ENCODE measurements at regions not wholly inside any gene's neighbourhood (a gene's known extent, or its start where the extent isn't known, plus 50 kb on each side); places are given as distances from the start of the nearest gene placed in this dataset.

GRCh38 chr1:193417945-193418744 is 231.7 kb upstream of the B3GALT2 start:
- H3K36me3 Mint-ChIP-seq (ENCODE audit: low read depth) = peaks cover 26% of the 10 kb centered on the region
- no peaks in the 10 kb centered on the region for H3K27me3 Mint-ChIP-seq
- H3K27ac Mint-ChIP-seq = peak overlapping the region; percentile 85
- H3K4me3 Mint-ChIP-seq = peak overlapping the region; percentile 63
- peaks cover 26% of the 10 kb centered on the region for H3K9me3 Mint-ChIP-seq
- H3K4me1 Mint-ChIP-seq = peaks cover 45% of the 10 kb centered on the region
- ChIA-PET POLR2A (no interaction called here), CTCF (interaction anchor here (0.9 kb wide), 1 partner anchor 10 kb away, joined by 3 read pairs; no protein-coding TSS in a partner anchor)
- peak; percentile 19 for DNase-seq

GRCh38 chr1:193417403-193417802 is 231.0 kb upstream of the B3GALT2 start:
- peak overlapping the region; percentile 15 for H3K4me3 Mint-ChIP-seq
- CTCF ChIA-PET = interaction anchor here (0.9 kb wide), 1 partner anchor 11 kb away, joined by 3 read pairs; no protein-coding TSS in a partner anchor

GRCh38 chr1:193416226-193417024 is 230.0 kb upstream of the B3GALT2 start:
- no peaks in the 10 kb centered on the region for H3K27me3 Mint-ChIP-seq
- ChIA-PET POLR2A (no interaction called here), CTCF (no interaction called here)
- H3K4me1 Mint-ChIP-seq = peaks cover 60% of the 10 kb centered on the region
- H3K9me3 Mint-ChIP-seq = peaks cover 27% of the 10 kb centered on the region
- peaks cover 29% of the 10 kb centered on the region for H3K36me3 Mint-ChIP-seq (ENCODE audit: low read depth)
- DNase-seq = no peak
- no peak overlapping the region for H3K4me3 Mint-ChIP-seq
- H3K27ac Mint-ChIP-seq = no peak overlapping the region

More at GRCh38 chr1:193417403-193417802, 231.0 kb upstream of the B3GALT2 start:
- Mint-ChIP-seq H3K4me1 (peaks cover 52% of the 10 kb centered on the region), H3K27me3 (no peaks in the 10 kb centered on the region), H3K27ac (peak overlapping the region; percentile 85), H3K36me3 (ENCODE audit: low read depth) (peaks cover 29% of the 10 kb centered on the region), H3K9me3 (peaks cover 27% of the 10 kb centered on the region)
- no peak for DNase-seq
- POLR2A ChIA-PET = no interaction called here

GRCh38 chr1:193415256-193415655 is 228.8 kb upstream of the B3GALT2 start:
- Mint-ChIP-seq H3K4me1 (peaks cover 62% of the 10 kb centered on the region), H3K4me3 (no peak overlapping the region), H3K27me3 (no peaks in the 10 kb centered on the region), H3K36me3 (ENCODE audit: low read depth) (peaks cover 29% of the 10 kb centered on the region), H3K9me3 (peaks cover 28% of the 10 kb centered on the region), H3K27ac (peak overlapping the region; percentile 46)
- CTCF ChIA-PET = interaction anchor here (0.7 kb wide), 1 partner anchor 47 kb away, joined by 3 read pairs; no protein-coding TSS in a partner anchor
- no peak for DNase-seq
- POLR2A ChIA-PET = no interaction called here

- Mint-ChIP-seq H3K36me3 (ENCODE audit: low read depth) (peaks cover 42% of the 10 kb centered on the region), H3K27ac (no peak overlapping the region), H3K9me3 (peaks cover 37% of the 10 kb centered on the region), H3K4me1 (peaks cover 49% of the 10 kb centered on the region), H3K27me3 (no peaks in the 10 kb centered on the region), H3K4me3 (no peak overlapping the region)
- POLR2A ChIA-PET = no interaction called here
- DNase-seq = no peak
- CTCF ChIA-PET = no interaction called here
Observed at GRCh38 chr1:193413376-193413775, 227.0 kb upstream of the B3GALT2 start.

GRCh38 chr1:193412748-193413147 is 226.3 kb upstream of the B3GALT2 start:
- H3K4me3 Mint-ChIP-seq = no peak overlapping the region
- peaks cover 44% of the 10 kb centered on the region for H3K36me3 Mint-ChIP-seq (ENCODE audit: low read depth)
- CTCF ChIA-PET = no interaction called here
- DNase-seq = no peak
- POLR2A ChIA-PET = no interaction called here
- peaks cover 43% of the 10 kb centered on the region for H3K4me1 Mint-ChIP-seq
- peak overlapping the region; percentile 91 for H3K27ac Mint-ChIP-seq
- H3K27me3 Mint-ChIP-seq = no peaks in the 10 kb centered on the region
- peaks cover 39% of the 10 kb centered on the region for H3K9me3 Mint-ChIP-seq

- H3K36me3 Mint-ChIP-seq (ENCODE audit: low read depth) = peaks cover 46% of the 10 kb centered on the region
- ChIA-PET CTCF (no interaction called here), POLR2A (interaction anchor here (0.6 kb wide), 1 partner anchor 12 kb away, joined by 3 read pairs; no protein-coding TSS in a partner anchor)
- H3K27me3 Mint-ChIP-seq = no peaks in the 10 kb centered on the region
- peak overlapping the region; percentile 91 for H3K27ac Mint-ChIP-seq
- peaks cover 36% of the 10 kb centered on the region for H3K9me3 Mint-ChIP-seq
- peak; percentile 14 for DNase-seq
- H3K4me3 Mint-ChIP-seq = peak overlapping the region; percentile 14
- peaks cover 40% of the 10 kb centered on the region for H3K4me1 Mint-ChIP-seq
Observed at GRCh38 chr1:193411714-193412113, 225.3 kb upstream of the B3GALT2 start.

GRCh38 chr1:193411215-193411614 is 224.8 kb upstream of the B3GALT2 start:
- H3K9me3 Mint-ChIP-seq = peaks cover 31% of the 10 kb centered on the region
- DNase-seq = no peak
- ChIA-PET CTCF (no interaction called here), POLR2A (interaction anchor here (0.6 kb wide), 1 partner anchor 12 kb away, joined by 3 read pairs; no protein-coding TSS in a partner anchor)
- H3K36me3 Mint-ChIP-seq (ENCODE audit: low read depth) = peaks cover 43% of the 10 kb centered on the region
- H3K4me3 Mint-ChIP-seq = no peak overlapping the region
- H3K27ac Mint-ChIP-seq = peak overlapping the region; percentile 47
- peaks cover 39% of the 10 kb centered on the region for H3K4me1 Mint-ChIP-seq
- no peaks in the 10 kb centered on the region for H3K27me3 Mint-ChIP-seq

- peaks cover 27% of the 10 kb centered on the region for H3K36me3 Mint-ChIP-seq (ENCODE audit: low read depth)
- H3K27ac Mint-ChIP-seq = no peak overlapping the region
- no peaks in the 10 kb centered on the region for H3K27me3 Mint-ChIP-seq
- H3K9me3 Mint-ChIP-seq = peaks cover 19% of the 10 kb centered on the region
- ChIA-PET POLR2A (no interaction called here), CTCF (no interaction called here)
- peaks cover 32% of the 10 kb centered on the region for H3K4me1 Mint-ChIP-seq
- no peak overlapping the region for H3K4me3 Mint-ChIP-seq
- no peak for DNase-seq
Observed at GRCh38 chr1:193408782-193409293, 222.4 kb upstream of the B3GALT2 start.

- Mint-ChIP-seq H3K4me1 (peaks cover 20% of the 10 kb centered on the region), H3K36me3 (ENCODE audit: low read depth) (peaks cover 22% of the 10 kb centered on the region), H3K27me3 (no peaks in the 10 kb centered on the region), H3K4me3 (no peak overlapping the region), H3K9me3 (peaks cover 14% of the 10 kb centered on the region), H3K27ac (peak overlapping the region; percentile 32)
- DNase-seq = peak; percentile 24
- ChIA-PET POLR2A (no interaction called here), CTCF (no interaction called here)
Observed at GRCh38 chr1:193406901-193407300, 220.5 kb upstream of the B3GALT2 start.

GRCh38 chr1:193404236-193404635 is 217.8 kb upstream of the B3GALT2 start:
- DNase-seq = no peak
- Mint-ChIP-seq H3K27me3 (no peaks in the 10 kb centered on the region), H3K9me3 (peaks cover 15% of the 10 kb centered on the region), H3K4me1 (peaks cover 15% of the 10 kb centered on the region), H3K4me3 (no peak overlapping the region), H3K27ac (no peak overlapping the region), H3K36me3 (ENCODE audit: low read depth) (peaks cover 15% of the 10 kb centered on the region)
- ChIA-PET POLR2A (no interaction called here), CTCF (interaction anchor here (1.6 kb wide), 1 partner anchor 136 kb away, joined by 4 read pairs; no protein-coding TSS in a partner anchor)

- peaks cover 5% of the 10 kb centered on the region for H3K36me3 Mint-ChIP-seq (ENCODE audit: low read depth)
- CTCF ChIA-PET = no interaction called here
- no peak overlapping the region for H3K4me3 Mint-ChIP-seq
- H3K27me3 Mint-ChIP-seq = no peaks in the 10 kb centered on the region
- no peak for DNase-seq
- H3K4me1 Mint-ChIP-seq = peaks cover 15% of the 10 kb centered on the region
- H3K27ac Mint-ChIP-seq = no peak overlapping the region
- POLR2A ChIA-PET = no interaction called here
- H3K9me3 Mint-ChIP-seq = peaks cover 6% of the 10 kb centered on the region
Observed at GRCh38 chr1:193402977-193403376, 216.6 kb upstream of the B3GALT2 start.

- no peak overlapping the region for H3K4me3 Mint-ChIP-seq
- no peak overlapping the region for H3K27ac Mint-ChIP-seq
- H3K4me1 Mint-ChIP-seq = peaks cover 11% of the 10 kb centered on the region
- ChIA-PET POLR2A (no interaction called here), CTCF (no interaction called here)
- H3K27me3 Mint-ChIP-seq = no peaks in the 10 kb centered on the region
- no peak for DNase-seq
- peaks cover 3% of the 10 kb centered on the region for H3K36me3 Mint-ChIP-seq (ENCODE audit: low read depth)
- peaks cover 6% of the 10 kb centered on the region for H3K9me3 Mint-ChIP-seq
Observed at GRCh38 chr1:193402037-193402436, 215.6 kb upstream of the B3GALT2 start.
